GM19438 (cell line): ENCODE measurements at regions not wholly inside any gene's neighbourhood (a gene's known extent, or its start where the extent isn't known, plus 50 kb on each side); places are given as distances from the start of the nearest gene placed in this dataset.

Experiments used
- ATAC-seq: cut with Tn5 transposase; IDR thresholded peaks from one replicate; pipeline ENCODE4 v1.9.1; 2021; ENCODE audit warnings: low read depth; ENCODE audit not compliant: unreplicated experiment

DNA sequence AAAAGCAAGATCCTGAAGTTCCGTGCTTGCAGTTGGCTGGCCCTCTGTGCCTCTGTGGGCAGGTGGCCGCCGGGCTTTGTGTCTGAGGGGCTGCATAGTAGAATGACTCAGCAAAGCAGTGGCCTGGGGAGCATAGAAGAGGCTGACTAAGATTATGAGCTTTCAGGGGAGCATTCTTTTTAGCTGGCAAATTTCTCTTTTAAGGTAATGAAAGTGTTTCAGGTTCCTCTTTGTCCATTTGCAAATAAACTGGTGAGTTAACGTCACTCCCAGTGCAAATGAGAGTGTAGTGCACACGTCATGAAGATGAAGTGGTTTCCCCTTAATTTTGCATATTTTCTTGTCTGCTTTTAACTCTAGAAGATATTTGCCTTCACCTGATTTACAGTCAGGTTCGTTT is 98.6 kb downstream of the BCL2L11 start:
- peak; percentile 74 for ATAC-seq

DNA sequence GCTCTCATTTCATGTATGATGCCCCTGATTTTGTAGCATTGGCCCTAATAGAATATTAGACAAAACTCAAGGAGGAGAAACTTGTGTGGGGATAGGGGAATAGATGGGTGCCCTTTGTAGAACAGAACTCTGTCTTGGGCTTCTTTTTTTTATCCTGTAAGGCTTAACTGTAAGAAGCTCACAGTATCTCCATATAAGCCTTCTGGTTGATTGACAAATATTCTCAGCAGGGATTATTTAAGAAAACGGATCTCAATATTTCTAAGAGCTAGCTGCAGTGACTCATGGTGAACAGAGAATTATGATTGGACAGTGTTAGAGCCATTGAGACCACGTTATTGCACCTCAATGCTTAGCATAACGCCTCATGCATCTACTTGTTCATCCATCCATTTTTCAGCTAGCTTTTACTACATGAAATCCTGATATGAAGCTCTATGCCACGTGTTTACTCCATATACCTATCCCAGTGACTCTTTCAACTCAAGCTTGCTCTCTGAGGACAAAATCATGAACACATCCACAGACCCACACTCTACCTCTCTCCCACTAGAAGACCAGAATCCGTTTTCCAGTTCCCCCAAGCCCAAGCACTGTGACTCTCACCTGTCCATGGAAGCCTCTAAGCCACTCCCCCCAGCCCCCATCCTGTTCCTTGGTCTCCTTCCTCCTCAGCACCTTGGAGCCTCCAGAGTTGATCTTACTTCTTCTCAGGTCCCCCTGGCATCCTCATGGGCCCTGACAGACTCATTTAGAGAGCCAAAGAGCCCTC is 99.2 kb downstream of the BCL2L11 start:
- no peak for ATAC-seq

DNA sequence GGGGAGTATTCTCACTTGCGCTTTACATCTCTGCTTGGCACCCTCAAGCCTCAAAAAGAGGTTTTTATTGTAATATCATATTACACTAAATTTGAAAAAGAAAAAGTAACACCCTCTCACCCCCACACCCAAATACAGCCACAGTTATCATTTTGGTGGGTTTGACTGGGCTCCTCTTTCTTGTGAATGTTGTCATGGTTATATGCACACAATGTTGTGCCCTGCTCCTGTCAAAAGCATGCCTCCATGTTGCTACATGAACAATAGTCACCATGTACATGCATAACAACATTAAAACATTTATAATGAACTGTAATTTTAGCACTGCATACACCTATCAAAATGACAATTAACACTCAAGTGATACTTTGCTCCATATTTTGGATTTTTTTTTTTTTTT is 100.2 kb downstream of the BCL2L11 start:
- ATAC-seq = no peak

DNA sequence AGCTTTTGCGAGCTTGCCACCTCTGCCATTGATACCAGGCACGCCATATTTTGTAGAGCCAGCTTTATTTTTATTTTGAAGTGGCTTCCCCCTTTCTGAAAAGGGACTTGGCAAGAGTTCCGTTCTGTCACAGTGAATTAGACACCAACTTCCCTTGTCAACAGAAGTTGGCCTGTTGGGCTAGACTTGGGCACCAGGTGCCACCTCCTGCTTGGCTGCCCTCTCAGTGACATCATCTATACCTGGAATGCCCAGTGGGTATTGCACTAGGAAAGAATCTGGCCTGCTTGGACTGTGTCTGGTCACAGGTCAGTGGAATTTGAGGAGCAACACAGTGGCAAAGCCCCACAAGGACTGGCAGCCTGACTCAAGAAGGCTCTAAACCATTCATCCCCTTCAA is 101.0 kb downstream of the BCL2L11 start:
- ATAC-seq = no peak

DNA sequence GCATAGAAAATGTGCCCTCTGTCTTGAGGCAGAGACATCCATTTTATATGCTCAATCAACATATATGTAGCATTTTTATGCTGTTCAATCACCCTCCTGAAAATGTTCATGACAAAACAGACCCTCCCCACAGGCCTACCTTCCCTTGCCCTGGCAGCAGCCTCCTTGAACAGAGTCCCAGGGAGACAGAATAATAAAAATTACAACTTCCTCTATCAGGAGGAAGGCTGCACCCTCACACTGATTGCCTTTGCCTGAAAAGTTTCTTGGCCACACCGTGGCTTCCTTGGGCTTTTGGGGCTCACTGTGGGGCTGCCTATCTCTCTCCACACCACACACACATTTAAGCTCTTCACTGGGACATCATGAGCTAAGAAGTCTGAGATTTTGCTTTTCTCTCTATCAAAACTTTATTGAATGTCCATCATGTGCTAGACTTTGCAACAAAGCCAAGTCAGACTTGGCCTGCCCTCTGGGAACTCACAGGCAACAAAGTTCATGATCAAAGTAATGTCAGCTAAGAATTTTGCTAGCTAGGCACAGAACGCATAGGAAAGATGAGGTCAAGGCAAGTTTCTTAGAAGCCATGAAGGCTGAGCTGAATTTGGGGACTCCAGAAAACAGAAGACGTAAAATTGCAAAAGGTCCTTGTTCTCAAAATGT is 101.6 kb downstream of the BCL2L11 start:
- ATAC-seq = no peak

DNA sequence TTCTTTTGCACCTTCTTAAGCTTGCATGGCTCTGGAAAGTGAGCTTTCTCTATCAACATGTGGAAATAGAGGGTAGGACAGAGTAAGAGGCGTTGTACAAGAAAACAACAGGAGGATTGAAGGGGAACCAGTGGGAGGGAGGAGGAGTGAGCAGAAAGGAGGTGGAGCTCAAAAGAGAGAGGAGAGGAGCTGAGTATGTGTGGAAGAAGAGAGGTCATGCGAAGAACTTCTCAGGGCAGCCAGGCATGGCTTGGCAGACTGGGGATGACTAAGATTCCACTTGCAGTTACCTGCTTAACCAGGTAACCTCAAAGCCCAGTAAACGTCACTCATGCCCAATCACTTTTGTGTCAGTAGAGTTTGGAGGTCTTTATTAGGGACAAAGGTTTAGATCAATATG is 105.1 kb downstream of the BCL2L11 start:
- no peak for ATAC-seq

DNA sequence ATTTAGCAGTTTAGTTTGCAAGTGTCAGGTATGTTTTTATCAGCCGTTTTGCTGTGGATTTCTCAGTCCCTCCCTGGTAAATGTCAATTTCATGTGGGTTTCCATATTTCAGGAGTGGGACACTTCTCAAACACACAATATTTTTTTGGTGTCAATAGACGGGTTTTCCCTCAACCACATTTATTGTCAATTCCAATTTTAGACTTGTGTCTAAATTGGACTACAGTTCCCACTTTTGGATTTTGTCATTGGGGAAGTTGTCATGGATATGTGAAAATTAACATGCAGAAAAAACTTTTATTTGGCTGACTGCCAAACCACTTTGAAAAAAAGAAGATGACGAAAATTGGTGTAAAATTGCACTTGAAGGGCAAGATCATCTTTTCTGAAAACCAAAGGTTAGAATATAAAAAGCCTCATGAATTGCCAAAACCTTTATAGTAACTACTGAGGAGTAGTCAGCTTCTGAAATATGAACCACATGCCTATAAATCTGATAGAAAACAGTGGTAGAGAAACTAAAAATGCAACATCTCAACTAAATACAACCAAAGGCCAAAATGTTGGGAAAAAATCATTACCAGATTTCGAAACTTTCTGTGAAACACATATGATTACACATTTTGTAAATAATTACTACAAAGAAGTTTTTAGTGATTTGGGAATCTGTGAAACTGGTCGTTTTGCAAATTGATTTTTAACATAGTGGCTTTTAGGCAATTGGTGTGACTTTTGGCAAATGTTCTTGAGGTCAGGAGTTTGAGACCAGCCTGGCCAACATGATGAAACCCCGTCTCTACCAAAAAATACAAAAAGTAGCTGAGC is 106.4 kb downstream of the BCL2L11 start:
- no peak for ATAC-seq

DNA sequence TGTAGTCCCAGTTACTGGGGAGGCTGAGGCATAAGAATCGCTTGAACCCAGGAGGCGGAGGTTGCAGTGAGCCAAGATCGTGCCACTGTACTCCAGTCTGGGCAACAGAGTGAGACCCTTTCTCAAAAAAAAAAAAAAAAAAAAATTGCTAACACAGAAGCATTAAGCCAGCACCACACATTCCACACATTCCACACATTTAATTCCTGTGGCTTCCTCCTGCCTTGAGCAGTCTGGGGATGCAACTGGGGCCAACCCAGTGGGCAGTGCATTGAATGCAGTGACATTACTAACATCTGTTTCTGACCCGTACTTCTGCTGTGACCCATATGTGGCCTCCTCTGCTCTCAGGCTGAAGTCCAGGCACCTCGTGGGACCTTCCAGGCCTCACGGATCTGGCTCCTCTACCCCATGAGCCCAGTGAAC is 107.0 kb downstream of the BCL2L11 start:
- ATAC-seq = no peak

DNA sequence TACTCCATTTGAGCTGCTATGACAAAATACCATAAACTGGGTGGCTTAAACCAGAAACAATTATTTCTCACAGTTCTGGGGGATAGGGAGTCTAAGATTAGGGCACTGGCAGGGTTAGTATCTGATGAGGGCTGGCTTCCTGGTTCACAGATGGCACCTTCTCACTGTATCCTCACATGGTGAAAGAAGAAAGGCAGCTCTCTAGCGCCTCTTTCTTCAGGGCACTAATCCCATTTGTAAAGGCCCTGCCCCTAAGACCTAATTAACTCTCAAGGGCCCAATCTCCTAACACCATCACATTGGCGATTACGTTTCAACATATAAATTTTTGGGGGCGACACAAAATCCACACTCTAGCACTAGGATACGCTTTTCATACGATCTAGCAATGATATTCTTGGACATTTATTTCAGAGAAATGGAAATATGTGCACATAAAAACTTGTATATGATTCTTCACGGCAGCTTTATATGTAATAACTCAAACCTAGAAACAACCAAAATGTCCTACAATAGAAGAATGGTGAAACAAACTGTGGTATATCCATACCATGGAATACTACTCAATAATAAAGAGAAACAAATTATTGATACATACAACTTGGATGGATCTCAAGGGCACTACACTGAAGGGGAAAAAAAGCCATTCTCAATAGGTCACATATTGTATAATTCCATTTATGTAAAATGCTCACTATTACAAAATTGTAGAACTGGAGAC is 111.0 kb downstream of the BCL2L11 start:
- ATAC-seq = no peak

DNA sequence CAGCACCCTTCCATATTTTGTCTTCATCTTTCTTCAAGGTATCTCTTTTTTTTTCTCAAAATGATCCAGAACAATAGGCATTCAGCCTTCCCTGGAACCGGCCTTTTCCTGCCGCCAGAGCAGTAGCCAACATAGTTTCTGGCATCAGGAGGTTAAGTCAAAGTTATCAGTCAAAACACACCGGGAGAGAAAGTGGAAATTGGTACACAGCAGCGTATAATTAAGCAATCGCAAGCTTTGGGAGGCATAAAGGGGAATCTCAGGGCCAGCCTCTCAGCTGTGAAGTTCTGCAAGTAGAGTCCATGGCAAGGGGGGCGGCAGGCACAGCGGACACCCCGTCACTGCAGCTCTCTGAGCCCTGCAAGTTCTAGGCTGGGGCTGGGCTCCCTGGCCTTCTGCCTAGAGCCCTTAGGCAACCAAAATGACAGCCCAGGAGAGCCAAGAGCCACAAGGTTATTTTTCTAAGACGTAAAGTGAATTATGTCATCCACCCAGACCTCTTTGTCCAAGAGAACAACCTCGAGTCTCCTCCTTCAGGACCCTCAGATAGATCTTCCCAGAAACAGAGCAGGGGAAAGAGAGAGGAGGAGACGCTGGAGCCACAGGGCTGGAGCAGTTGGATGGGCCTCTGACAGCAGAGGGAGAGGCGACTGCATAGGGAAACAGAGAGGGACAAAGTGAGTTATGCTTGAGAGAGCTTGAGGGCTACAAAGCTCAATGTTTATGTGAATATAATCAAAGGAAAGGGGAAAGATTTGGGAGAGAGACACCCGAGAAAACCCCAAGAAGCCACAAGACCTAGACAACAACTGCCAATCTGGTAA is 114.7 kb downstream of the BCL2L11 start:
- ATAC-seq = no peak

DNA sequence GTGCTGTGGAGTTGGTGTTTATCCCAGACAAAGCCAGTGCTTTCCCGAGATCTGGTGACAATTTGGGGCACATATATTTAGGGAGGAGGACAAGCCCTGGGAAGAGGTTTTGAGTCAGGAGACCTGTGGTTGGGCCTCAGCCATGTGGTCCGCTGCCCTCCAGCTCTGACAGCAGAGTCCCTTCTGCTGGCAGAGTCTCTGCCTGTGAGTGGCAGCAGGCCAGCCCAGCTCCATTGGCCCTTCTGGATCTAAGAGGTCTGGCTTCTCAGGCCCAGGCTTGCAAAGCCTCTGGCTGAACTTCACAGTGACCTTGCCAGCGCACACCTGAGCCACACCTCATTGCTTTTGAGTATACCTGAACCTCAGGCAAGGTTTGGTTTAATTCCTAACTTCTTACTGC is 115.3 kb downstream of the BCL2L11 start:
- no peak for ATAC-seq

DNA sequence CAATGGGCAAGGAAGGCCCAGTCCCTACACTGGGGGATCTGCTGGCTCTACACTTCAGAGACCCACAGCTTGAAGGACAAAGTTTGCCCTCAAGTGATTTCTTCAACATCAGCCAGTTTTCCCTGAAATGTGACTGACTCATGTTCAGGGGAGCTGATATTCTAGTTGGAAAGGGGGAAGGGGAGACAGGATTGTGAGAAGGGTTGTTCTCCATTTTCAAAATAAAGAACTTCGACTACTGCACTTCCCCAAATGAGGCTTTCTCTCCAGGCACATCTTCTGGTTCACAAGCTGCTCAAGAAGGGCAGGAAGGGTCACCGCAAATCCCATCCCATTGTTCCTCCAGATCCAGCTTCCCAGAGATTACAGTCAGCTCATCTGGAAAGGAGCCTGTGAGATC is 117.6 kb downstream of the BCL2L11 start:
- ATAC-seq = no peak

DNA sequence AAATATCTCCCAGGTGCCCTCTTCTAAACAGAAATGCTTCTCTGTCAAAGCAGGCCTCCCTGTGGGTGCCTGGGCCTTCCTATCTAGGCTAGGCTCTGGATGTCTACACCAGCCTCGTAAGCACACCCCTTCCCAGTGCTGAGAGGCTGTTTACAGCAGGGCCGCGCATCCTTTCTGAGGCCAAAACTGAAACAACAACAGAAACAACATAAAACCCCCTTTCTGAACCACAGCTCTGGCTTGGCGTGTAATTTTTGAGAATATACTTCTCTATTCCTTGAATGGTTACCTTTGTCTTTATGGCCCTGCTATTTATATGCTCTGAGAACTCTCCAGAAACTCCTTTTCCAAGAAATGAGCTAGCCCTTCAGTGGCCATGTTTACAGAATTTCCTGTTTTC is 118.4 kb downstream of the BCL2L11 start:
- peak; percentile 99 for ATAC-seq

DNA sequence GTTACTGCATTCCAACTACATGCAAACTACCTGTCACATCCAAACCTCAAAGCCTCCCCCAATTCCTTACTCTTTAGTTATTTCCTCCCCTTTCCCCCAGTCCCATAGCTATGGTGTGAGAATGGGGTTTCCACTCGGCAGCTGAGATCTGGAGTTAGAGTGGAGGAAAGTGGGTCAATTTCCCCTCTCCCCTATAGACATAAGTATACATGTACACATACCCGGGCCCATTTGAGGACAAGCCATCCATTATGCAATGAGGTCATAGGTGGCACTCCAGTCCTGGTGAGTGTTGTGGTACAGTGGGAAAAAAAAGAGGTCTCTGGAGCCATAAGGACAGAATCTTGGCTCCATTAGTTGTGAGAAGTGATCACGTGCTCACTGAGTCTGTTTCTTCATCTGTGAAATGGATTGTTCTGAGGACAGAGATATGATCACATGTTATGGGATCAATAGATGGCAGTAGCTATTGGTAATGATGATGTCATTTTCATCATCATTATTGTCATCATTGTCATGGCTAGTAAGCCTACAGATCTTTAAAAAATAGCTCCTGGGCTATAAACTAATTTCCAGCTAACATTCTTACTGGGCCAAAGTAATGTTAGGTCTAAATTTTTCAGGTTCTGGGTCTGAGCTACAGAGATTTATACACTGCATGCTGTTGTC is 119.0 kb downstream of the BCL2L11 start:
- no peak for ATAC-seq

DNA sequence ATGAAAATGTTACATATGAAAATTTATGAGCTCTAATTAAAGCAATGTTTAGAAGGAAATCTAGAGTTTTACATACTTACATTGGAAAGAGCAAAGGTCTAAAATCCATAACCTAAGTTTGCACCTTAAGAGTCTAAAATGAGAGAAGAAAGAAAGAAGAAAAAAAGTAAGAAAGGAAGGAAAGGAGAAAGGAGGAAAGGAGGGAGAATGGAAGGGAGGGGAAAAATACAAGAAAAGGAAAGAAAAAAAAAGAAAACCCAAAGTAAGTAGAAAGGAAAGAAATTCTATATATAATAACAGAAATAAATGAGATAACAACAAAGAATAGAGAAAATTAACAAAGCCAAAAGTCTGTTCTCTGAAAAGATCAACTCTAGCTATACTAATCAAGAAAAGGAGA is 122.6 kb downstream of the BCL2L11 start:
- no peak for ATAC-seq

DNA sequence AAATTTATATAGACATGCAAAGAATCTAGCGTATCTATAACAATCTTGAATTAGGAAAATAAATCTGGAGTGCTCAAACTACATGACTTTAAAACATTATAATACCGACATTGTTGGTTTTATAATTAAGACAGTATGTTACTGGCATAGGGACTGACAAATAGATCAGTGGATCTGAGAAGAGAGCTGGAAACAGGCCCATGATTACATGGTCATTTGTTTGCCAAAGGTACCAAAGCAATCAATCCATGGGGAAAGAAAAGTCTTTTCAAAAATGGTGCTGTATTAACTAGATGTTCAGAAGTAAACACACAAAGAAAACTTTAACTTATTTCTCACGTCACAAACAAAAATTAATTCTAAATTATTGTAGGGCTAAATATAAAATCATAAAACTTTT is 124.2 kb downstream of the BCL2L11 start:
- no peak for ATAC-seq

DNA sequence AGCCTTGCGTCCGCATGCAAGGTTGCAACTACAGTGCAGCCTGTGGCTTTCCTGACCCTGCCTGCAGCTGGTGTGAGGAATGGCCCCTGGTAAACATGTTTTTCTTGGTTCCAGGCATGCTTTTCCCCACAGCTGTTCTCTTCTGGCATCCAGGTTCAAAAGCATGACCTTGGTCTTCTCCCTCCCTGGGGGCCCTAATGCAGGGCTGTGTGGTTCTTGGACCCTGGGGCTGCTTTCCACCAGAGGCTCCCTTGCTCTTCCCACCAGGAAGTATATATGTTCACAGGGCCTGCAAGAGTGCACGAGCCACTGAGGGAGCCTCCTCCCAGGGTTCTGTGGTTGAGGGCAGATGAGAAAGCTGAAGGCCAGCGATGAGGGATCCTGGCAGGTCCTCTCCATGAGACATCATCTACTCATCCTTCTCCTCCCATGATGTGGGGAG is 125.9 kb downstream of the BCL2L11 start:
- no peak for ATAC-seq

DNA sequence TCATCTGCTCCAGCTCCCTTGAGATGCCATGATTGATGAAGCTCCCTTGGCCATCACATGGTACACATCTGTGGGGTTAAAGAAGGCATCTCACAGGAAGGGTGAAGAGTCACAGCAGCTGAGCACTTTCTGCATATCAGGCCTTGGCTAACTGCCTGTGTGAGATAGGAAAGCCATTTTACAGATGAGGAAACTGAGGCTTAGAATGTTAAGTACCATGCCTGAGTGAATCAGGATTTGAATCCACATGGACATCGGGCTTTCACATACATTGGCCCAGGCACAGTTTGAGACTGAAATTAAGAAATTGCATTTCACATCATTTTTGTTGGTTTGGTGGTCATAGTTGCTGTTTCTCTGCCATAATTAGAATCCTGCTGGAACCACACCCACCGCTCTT is 126.8 kb downstream of the BCL2L11 start:
- ATAC-seq = no peak

DNA sequence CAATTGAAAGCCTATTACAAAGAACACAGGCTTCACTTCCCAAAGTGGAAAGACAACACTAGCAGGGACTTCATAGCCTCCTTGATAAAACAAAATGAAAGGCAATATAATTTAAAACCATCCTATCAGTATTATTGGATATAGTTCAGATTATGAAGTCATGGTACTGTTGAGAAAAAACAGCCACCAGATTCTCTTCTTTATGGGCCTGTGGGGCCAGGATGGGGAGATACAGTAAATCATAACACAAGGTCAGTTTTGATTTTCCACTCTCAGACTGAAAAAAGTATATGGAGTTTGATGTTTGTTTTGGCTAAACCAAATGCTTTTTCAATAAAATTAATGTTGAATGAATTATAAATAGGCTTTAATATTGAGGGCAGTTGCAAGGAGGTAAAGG is 129.1 kb downstream of the BCL2L11 start:
- ATAC-seq = no peak
